GM18519 (cell line): ENCODE measurements at regions not wholly inside any gene's neighbourhood (a gene's known extent, or its start where the extent isn't known, plus 50 kb on each side); places are given as distances from the start of the nearest gene placed in this dataset.
"Not testable (repeated sequence)": the region's sequence is repeated elsewhere in the genome, so short reads cannot be mapped to it uniquely, and the experiment has no call there.

Experiments used
- ATAC-seq: cut with Tn5 transposase; IDR thresholded peaks from one replicate; pipeline ENCODE4 v1.9.1; 2021; ENCODE audit warnings: mild to moderate bottlenecking, moderate library complexity; ENCODE audit not compliant: unreplicated experiment, low FRiP score

GRCh38 chr16:51875834-51876600 is 670.9 kb downstream of the TOX3 start:
- ATAC-seq, result no peak

GRCh38 chr16:51872524-51872923 is 674.4 kb downstream of the TOX3 start:
- ATAC-seq, result no peak

DNA sequence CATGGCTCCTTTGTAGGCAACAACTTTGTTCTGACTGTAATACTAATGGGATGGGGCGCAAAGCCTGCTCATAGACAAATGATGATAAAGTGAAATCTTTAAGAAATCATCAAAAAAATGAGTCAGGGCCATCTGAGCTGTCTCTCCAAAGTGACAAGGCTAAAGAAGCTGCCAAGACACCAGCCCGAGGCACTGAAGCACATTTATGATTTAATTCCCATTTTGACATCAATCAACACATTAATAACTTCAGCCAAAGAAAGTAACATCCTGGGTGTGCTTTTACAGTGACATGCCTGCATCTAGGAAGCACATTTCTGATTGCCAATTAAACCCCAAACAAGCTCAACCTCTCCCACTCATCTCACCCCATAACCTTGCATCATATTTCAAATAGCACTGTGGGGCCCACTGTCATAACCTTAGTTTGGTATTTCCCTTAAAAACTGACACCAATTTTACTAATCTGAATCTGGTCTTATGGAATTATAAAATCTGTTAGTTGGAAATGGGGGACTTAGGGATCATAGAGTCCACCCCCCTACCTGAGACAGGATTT is 676.6 kb downstream of the TOX3 start:
- ATAC-seq, result no peak

DNA sequence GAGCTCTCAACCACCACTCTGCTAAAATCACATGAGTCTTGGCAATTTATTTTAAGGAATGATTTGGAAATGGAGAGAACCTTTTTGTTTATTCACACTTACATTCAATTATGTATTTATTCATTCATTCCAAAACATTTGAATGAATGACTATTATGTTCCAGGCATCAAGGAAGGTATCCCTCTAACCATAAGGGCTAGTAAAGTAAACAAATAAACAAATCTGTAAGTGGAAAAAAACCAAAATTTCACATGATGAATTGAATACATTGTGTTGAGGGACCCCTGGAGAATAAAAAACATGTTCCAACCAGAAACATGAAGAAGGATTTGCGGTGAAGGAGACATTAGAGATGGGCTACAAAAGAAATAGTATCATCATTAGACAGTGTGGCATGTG is 677.8 kb downstream of the TOX3 start:
- no peak for ATAC-seq

- no peak for ATAC-seq
Observed at GRCh38 chr16:51868631-51869030, 678.3 kb downstream of the TOX3 start.

GRCh38 chr16:51867386-51868065 is 679.4 kb downstream of the TOX3 start:
- ATAC-seq, result no peak

- ATAC-seq, result no peak
Observed at GRCh38 chr16:51864575-51864974, 682.4 kb downstream of the TOX3 start.

DNA sequence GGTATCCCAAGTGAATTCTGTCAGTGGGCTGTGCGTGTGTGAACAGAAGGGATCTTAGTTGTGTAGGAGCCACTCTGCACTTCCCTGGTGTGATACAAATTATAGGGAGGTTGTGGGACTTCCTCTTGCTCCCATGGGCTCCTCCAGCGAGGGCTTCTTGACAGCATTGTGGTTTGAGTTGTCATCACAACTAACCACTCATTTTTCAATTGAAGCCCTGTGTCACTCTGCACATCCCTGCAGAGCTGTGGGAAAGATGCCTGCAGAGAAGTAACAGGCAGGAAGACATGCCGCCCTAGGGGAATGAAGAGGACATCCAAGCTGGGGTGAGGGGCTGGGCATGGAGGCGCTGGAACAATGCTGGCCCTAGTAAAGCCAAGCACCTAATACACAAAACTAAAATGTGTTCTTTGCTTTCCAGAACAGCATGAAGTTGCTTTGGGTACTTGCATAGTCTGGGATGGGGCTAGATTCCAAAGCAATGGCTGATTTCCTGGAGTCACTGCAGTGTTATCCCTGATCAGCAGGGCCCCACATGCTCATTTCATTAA is 692.5 kb downstream of the TOX3 start:
- no peak for ATAC-seq

- no peak for ATAC-seq
Observed at GRCh38 chr16:51853586-51853985, 693.4 kb downstream of the TOX3 start.

GRCh38 chr16:51852892-51853291 is 694.1 kb downstream of the TOX3 start:
- ATAC-seq, result no peak

GRCh38 chr16:51851111-51851510 is 695.8 kb downstream of the TOX3 start:
- no peak for ATAC-seq

DNA sequence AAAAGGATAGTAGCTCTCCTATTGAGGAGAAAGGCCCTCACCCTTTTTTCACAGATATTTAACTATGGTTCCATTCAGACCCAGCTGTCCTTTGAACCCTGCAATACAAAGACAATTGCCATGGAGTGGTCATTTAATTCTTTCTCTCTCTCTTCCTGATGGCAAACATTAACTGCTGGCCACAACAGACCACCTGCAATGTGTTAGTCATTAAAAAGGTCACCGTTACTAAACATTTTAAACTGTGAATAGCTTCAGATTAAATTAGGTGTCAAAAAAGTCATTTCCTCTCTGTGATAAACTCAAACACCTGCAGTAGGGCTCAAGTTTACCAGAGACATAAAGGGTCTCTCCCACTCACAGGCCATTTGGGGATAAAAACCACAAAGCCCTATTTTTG is 697.2 kb downstream of the TOX3 start:
- ATAC-seq, result no peak

DNA sequence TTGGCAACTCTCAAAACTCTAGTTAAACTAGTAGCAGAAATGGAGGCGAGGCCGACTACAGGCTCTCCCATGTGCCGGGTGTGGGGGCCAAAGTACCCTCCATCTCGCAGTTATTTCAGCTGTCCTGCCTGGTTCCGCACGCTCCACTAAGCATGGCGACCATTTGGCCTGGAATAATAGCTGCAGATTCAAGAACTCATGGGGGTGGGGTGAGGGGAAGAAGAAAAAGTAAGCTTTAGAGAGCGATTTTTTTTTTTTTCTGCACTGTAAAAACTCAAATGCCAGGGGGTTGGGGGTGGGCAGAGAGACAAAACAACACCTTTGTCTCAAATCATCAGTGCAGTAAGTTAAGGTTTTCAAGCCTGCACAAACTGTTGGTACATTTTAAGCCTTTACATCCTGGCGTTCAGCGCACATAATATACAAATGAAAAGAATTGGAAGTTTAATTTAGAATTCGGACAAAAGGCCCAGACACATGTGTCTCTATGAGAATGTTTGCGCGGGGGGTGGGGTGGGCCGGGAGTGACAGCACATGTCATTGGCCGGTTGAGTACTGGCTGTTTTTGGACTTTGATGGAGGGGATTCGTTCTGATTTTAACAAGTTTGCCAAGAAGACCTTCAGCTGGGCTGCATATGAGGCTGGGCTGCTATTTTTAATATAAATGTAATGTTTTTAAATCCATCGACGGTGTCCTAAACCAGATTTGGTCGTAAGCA is 694.7 kb upstream of the SALL1 start:
- no peak for ATAC-seq

DNA sequence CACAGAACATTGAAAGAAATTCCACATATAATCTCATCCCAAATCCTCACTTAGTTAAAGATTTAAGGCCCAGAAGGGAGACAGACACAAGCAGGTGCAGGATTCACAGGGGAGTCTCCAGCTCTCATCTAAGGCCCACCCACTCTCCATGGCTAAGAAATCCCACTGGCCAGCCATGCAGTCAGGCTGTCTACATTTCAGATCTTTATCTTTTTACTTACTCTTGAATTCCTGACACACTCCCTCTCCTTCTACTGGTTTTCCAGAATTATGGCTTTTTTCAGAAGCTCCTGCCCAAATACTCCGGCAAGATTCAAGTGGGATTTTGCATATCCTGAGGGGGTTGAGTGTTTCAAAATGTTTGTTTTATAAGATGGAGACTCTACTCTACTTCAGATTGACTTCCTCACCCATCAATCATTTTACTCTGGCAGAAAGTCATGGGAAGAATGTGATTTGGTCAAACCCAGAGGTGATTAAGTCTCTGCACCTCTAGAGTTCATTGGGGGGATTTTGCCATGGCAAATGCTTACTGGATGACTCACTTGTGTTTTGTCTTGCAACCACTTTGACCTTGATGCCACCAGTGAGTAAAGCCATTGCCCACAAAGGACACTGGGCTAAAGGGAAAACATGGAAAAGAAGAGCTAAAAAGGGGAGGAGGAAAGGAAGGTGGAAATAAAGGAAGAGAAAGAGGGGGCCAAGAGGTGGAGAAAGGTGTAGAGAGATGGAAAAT is 688.8 kb upstream of the SALL1 start:
- no peak for ATAC-seq

- no peak for ATAC-seq
Observed at GRCh38 chr16:51834794-51835193, 683.7 kb upstream of the SALL1 start.

GRCh38 chr16:51834133-51834532 is 683.1 kb upstream of the SALL1 start:
- no peak for ATAC-seq

DNA sequence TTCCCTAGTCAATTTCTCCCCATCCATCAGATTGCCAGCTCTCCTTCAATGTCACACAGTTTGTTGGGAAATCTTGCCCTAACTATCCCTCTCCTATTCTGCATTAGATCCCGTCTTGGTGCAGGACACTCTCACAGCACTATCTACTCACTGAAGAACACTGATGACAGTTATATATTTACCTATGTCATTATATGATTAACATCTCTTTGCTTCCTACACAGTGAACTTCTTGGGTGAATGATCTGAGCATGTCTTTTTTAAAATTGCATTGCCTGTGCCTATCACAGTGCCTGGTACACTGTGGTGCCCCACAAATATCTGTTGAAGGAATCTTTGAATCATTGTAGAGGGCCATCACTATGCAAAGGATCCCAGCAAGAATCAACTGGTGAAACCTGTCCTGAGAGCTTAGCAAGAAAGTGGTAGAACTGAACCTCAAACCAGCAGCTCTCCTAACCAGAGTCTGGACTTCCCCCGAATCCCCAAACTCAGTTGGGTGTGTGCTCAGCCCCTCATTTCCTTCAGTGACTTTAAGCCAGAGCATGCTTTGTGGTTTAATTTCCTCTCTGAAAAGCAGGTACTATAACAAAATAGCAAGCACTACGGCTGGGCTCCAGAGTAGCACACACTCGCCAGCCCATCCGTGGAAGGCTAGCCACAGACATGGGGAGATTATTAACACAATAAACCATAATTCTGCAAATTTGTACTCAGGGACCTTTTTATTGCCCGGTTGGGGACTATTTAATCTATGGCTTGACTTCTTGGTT is 680.7 kb upstream of the SALL1 start:
- no peak for ATAC-seq

DNA sequence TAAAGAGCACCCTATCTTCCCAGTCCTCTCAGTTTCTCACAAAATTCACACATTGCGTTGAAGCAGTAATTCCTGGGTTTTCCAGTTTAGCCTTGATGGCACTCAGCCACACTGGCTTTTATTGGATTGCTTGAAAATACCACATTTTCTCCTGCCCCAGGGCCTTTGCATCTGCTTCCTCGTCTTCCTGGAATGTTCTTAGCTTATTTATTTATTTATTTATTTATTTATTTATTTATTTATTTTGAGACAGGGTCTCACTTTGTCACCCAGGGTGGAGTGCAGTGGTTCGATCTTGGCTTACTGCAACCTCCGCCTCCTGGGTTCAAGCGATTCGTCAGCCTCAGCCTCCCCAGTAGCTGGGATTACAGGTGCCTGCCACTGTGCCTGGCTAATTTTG is 680.0 kb upstream of the SALL1 start:
- not testable (repeated sequence) for ATAC-seq

- no peak for ATAC-seq
Observed at GRCh38 chr16:51825779-51826178, 674.7 kb upstream of the SALL1 start.

DNA sequence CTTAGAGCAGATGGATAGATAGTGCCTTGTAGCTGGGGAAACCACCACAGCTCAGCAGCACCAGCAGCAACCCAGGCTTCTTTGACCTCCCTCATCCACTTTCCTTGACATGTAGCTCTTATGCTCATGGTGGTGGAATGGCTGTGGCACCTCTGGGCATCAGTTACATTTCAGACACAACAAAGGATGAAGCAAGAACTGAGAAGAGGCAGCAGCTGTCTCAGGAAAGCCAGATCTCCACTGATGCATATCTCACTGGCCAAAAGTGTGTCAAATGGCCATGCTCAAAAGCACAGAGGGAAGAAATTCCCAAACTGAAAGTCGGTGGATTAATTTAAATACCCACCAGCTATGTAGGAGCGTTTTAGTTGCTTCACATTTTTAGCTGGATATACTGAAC is 671.4 kb upstream of the SALL1 start:
- ATAC-seq, result no peak
